T-helper 1 cell treated with Interleukin-12 subunit alpha and Interleukin-12 subunit beta and Interleukin-4 antibody, amounts not matched to agents 30 μg/mL and 1 μg/mL, for 36 hours (primary cell): ENCODE measurements at regions not wholly inside any gene's neighbourhood (a gene's known extent, or its start where the extent isn't known, plus 50 kb on each side); places are given as distances from the start of the nearest gene placed in this dataset.
"Not testable (repeated sequence)": the region's sequence is repeated elsewhere in the genome, so short reads cannot be mapped to it uniquely, and the experiment has no call there.

Source experiments
- H3K27ac Mint-ChIP-seq: one replicate; pipeline ENCODE4 v1.8.0; 2021; ENCODE audit warnings: mild to moderate bottlenecking, mixed read lengths
- H3K27me3 Mint-ChIP-seq: one replicate; pipeline ENCODE4 v1.8.0; 2021; ENCODE audit warnings: low read depth, mixed read lengths
- H3K36me3 Mint-ChIP-seq: one replicate; pipeline ENCODE4 v1.8.0; 2021; ENCODE audit warnings: low read depth, mixed read lengths
- H3K4me1 Mint-ChIP-seq: one replicate; pipeline ENCODE4 v1.8.0; 2021; ENCODE audit warnings: low read depth, mixed read lengths
- H3K4me3 Mint-ChIP-seq: one replicate; pipeline ENCODE4 v1.8.0; 2021; ENCODE audit warnings: mild to moderate bottlenecking, moderate library complexity, mixed read lengths
- H3K9me3 Mint-ChIP-seq: one replicate; pipeline ENCODE4 v1.8.0; 2021; ENCODE audit warnings: mixed read lengths

DNA sequence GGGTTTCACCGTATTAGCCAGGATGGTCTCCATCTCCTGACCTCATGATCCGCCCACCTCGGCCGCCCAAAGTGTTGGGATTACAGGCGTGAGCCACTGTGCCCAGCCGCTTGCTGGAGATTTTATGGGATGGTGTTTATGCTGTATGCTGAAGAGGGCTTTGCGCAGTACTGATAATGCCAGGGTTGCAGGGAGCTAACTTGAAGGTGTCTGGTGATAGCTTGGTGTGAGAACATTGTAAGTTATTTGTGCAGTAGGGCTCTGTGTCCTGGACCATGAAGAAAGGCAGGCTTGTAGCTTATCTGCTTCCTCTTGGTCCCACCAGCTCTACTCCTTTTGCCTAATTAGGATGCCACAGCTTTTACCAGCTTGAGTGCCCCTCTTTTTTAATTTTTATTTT lies 157.0 kb upstream of the DTNBP1 start:
- Mint-ChIP-seq H3K4me1 (no peaks in the 10 kb centered on the region), H3K36me3 (no peaks in the 10 kb centered on the region), H3K27ac (no peak overlapping the region), H3K9me3 (no peaks in the 10 kb centered on the region), H3K4me3 (no peak overlapping the region), H3K27me3 (peaks cover 5% of the 10 kb centered on the region)

DNA sequence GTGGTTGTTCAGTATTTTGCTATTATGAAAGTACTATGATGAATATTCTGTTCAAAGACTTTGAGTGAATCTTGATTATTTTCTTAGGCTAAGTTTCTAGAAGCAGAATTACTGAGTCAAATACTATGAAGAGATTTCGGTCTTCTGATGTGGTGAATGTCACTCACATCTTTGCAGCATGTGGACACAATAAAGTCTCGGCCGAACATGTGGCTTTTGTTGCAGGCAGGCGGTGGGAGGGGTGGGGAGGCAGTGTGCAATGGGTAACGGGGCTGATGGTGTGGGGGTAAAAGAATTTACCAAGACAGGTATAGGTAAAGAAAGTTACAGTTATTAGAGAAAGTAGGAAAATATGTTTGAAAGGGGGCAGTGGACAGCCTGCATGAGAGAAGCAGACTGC lies 156.4 kb upstream of the DTNBP1 start:
- Mint-ChIP-seq H3K27ac (no peak overlapping the region), H3K36me3 (no peaks in the 10 kb centered on the region), H3K4me1 (no peaks in the 10 kb centered on the region), H3K9me3 (no peaks in the 10 kb centered on the region), H3K4me3 (no peak overlapping the region), H3K27me3 (peaks cover 5% of the 10 kb centered on the region)

DNA sequence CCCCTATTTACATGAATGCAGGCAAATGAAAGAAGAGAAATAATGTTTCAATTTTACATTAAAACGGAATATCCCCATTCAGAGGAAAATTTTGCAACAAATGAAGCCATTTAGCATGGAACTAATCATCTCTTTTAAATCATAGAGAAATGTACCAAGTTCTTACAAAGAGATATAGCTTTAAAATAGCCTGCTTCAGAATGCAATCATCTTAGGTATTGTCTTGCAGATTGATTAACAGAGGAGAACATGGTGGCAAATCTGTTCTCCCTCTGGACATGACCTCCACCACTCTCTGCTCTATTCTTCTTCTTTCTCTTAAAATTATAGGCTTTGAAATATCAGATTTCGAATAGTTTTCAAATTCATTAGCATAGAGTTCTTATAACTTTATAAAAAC lies 155.7 kb upstream of the DTNBP1 start:
- Mint-ChIP-seq H3K36me3 (no peaks in the 10 kb centered on the region), H3K27me3 (peaks cover 5% of the 10 kb centered on the region), H3K27ac (no peak overlapping the region), H3K4me3 (no peak overlapping the region), H3K4me1 (no peaks in the 10 kb centered on the region), H3K9me3 (no peaks in the 10 kb centered on the region)

DNA sequence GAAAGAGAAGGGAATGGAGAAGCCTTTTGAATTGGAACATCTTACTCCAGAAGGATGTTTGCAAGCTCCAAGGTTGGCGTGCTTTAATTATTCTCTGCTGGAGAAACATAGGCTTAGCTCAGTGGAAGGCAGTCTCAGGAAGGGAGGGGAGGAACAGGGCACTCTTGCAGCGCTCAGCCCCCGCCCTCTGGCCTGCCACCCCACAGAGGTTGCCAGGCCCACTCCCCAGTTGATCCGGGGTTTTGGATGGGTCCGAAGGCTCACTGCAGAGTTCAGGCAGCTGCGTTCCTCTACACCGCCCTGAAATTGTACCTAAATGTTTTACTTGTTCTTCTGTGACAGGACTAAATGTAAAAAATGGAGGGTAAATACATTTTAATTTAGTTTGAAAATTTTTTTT lies 155.2 kb upstream of the DTNBP1 start:
- H3K36me3 Mint-ChIP-seq = no peaks in the 10 kb centered on the region
- no peak overlapping the region for H3K4me3 Mint-ChIP-seq
- H3K4me1 Mint-ChIP-seq = no peaks in the 10 kb centered on the region
- no peaks in the 10 kb centered on the region for H3K9me3 Mint-ChIP-seq
- H3K27ac Mint-ChIP-seq = no peak overlapping the region
- peaks cover 5% of the 10 kb centered on the region for H3K27me3 Mint-ChIP-seq

DNA sequence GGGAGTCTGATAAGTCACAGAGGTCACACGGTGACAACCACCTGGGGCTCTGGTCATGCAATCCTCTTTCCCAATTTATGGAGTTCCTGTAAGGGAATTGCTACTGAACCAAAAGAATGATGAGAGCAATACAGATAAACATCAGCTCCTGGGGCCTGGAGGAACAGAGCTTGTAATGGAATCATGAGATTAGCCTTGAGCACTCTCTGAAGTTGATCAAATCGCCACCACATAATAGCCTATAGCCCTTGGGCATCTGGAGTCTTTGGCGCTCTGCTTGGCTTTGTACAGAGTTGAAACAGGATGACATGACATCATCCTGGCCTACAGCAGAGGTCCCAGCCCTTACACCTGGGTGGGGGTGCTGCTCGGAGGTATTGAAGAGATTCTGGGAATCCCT lies 154.3 kb upstream of the DTNBP1 start:
- Mint-ChIP-seq H3K9me3 (no peaks in the 10 kb centered on the region), H3K27ac (no peak overlapping the region), H3K27me3 (peaks cover 8% of the 10 kb centered on the region), H3K4me1 (no peaks in the 10 kb centered on the region), H3K4me3 (no peak overlapping the region), H3K36me3 (no peaks in the 10 kb centered on the region)

DNA sequence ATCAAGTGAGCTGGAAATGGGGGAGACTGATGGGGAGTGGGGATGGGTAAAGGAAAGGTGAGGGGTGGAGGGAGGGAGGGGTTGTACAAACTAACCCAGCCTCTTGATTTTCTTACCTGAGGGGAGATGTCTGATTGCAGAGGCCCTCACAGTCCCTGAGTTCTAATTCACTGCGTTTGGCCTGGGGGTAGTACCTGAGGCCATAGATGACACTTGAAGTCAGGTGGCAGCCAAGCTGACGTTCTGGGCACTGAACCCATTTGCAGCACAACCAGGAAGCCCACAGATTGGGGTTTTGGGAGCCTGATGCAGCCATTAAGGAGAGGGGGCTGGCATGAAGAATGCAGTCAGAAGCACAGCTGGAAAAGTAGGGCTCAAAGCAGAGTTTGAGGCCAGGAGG lies 153.8 kb upstream of the DTNBP1 start:
- H3K27ac Mint-ChIP-seq = no peak overlapping the region
- H3K9me3 Mint-ChIP-seq = no peaks in the 10 kb centered on the region
- no peak overlapping the region for H3K4me3 Mint-ChIP-seq
- no peaks in the 10 kb centered on the region for H3K36me3 Mint-ChIP-seq
- peaks cover 9% of the 10 kb centered on the region for H3K27me3 Mint-ChIP-seq
- no peaks in the 10 kb centered on the region for H3K4me1 Mint-ChIP-seq

DNA sequence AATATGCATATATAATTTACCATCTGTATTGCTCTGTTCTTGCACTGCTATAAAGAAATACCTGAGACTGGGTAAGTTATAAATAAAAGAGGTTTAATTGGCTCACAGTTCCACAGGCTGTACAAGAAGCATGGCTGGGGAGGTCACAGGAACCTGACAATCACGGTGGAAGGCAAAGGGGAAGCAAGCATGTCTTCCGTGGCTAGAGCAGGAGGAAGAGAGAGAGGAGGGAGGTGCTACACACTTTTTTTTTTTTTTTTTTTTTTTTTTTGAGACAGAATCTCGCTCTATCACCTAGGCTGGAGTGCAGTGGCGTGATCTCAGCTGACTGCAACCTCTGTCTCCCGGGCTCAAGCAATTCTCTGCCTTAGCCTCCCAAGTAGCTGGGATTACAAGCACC lies 150.9 kb upstream of the DTNBP1 start:
- not testable (repeated sequence) for H3K36me3 Mint-ChIP-seq, H3K9me3 Mint-ChIP-seq, H3K4me1 Mint-ChIP-seq, H3K27ac Mint-ChIP-seq, H3K27me3 Mint-ChIP-seq, H3K4me3 Mint-ChIP-seq

DNA sequence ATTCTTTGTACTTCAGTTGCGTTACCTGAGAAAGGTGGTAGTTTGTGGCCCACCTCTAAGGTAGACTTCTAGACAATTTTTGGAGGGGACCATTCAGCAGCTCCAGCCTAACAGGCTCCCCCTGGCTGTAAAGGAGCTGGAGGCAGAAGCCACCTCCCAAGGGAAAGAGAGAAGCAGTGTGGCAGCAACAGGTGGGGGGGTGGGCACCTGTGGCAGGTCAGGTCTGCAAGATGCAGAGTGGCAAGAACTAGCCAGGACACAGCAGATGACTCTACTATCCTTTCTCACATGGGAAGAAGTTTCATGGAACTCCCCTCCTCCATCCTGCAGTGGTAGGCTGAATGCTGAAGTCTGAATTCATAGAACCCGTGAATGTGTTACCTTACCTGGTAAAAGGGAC lies 148.3 kb upstream of the DTNBP1 start:
- Mint-ChIP-seq H3K27ac (no peak overlapping the region), H3K27me3 (peaks cover 6% of the 10 kb centered on the region), H3K4me3 (no peak overlapping the region), H3K36me3 (no peaks in the 10 kb centered on the region), H3K4me1 (no peaks in the 10 kb centered on the region), H3K9me3 (no peaks in the 10 kb centered on the region)

DNA sequence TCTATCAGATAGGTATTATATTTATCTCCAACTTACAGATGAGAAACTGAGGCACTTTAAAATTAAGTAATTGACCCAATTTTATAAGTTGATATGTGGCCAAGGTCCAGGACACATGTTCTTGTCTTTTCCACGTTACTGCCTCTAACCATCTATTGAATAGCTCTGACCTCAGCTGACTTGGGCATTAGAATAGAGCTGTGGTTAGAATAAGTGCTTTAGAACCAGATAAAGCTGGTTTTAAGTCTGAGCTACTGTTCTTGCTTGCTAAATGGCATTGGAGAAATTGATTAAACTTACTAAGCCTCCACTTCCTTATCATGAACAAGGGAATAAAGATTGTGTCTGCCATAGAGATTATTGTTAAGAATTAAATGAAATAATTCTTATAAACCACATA lies 147.8 kb upstream of the DTNBP1 start:
- H3K27ac Mint-ChIP-seq = no peak overlapping the region
- H3K9me3 Mint-ChIP-seq = no peaks in the 10 kb centered on the region
- no peaks in the 10 kb centered on the region for H3K36me3 Mint-ChIP-seq
- no peaks in the 10 kb centered on the region for H3K4me1 Mint-ChIP-seq
- H3K27me3 Mint-ChIP-seq = peaks cover 6% of the 10 kb centered on the region
- H3K4me3 Mint-ChIP-seq = no peak overlapping the region

DNA sequence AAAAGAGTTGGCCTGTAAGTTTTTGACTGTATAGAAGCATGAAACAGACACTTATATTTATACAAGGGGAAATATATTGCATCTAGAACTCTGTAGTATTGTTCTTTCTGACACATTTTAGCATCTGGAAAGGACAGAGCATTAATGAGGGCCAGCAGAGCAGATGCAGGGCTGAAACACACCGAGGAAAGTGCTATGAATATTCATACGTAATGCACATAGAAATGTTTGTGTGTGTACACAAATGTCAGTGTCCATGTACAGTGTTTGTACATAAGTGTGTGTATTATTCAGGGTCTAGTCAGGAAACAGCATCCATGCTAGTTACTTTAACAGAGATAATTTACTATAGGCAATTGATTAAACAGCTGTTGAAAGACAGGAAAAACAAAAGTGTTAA lies 146.5 kb upstream of the DTNBP1 start:
- no peak overlapping the region for H3K4me3 Mint-ChIP-seq
- no peaks in the 10 kb centered on the region for H3K4me1 Mint-ChIP-seq
- no peaks in the 10 kb centered on the region for H3K9me3 Mint-ChIP-seq
- peaks cover 6% of the 10 kb centered on the region for H3K27me3 Mint-ChIP-seq
- no peak overlapping the region for H3K27ac Mint-ChIP-seq
- no peaks in the 10 kb centered on the region for H3K36me3 Mint-ChIP-seq

DNA sequence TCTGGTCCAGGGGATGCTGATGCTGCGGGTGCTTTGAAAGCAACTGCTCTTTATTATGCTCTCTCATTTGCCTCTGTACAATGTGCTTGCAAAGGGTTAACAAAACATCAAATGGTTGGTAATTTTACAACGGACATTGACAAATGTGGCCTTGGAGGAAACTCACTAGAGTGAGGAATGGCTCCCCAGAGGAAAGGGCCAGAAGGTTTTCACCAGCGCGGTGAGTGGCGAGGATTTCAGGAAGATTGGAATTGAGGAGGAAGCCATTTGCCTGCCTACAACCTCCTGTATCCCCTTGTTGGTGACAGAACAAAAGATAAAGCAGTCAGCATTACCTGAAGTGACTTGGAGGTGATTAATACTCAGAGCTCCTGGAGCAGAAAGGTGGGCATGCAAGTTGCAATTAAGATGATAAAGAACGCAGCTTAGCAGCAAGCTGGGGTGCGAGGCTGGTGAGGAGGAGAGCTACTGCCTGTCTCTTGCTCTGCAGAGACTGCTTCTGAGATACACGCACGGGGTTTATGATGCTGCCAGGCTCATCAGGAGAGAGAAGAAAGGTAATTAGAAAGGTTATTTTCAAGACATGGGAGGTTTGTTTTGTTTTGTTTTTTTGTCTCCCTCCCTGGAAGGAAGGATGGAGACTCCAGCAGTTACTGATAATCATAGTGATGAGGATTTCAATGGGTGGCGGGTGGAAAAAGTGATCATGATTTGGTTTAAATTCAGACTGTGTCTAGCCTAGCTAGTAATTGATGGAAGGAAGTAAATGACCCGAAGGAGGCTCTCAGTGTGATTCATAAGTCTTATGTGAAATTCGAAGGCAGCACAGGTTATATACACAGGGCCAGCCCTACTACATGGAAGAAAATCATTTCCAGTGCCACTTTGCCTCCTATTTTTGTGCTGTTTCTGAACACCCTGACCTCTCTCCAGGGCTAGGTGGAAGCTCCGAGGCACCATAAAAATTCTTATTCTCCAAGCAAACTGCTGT lies 141.6 kb upstream of the DTNBP1 start:
- Mint-ChIP-seq H3K4me3 (no peak overlapping the region), H3K27me3 (peaks cover 3% of the 10 kb centered on the region), H3K36me3 (no peaks in the 10 kb centered on the region), H3K27ac (no peak overlapping the region), H3K4me1 (no peaks in the 10 kb centered on the region), H3K9me3 (no peaks in the 10 kb centered on the region)

DNA sequence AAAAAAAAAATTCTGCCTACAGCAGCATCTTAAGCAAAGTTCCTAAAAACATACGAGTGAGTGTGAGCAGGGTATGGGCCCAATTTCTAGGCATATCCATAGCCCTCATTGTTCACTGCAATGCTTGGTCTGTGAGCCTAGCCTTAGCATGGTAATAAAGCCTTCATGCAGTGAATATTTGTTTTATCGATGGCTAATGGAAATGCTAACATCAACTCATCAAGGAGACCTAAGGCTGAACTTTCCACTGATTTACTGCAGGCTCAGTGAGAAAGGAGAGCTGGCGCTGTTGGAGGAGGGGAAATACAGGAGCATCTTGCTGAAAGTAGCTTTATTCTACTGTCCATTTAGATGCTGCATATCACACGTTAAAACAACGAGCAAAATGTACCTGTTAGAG lies 139.6 kb upstream of the DTNBP1 start:
- Mint-ChIP-seq H3K36me3 (no peaks in the 10 kb centered on the region), H3K4me1 (no peaks in the 10 kb centered on the region), H3K27me3 (no peaks in the 10 kb centered on the region), H3K9me3 (peaks cover 14% of the 10 kb centered on the region), H3K27ac (no peak overlapping the region), H3K4me3 (no peak overlapping the region)

DNA sequence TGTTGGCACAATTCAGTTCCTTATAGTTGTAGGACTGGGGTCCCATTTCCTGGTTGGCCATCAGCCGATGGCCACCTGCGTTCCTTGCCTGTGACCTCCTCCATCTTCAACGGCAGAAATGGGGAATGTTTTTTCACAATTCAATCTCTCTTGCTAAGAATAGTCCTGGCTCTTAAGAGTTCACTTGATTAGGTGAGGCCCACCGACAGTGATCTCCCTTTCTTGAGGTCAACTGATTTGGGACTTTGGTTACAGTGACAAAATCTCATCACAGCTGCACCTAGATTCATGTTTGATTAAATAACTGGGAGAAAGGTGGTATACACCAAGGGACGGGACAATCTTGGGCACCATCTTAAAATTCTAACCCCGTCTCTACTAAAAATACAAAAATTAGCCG lies 139.1 kb upstream of the DTNBP1 start:
- H3K4me3 Mint-ChIP-seq = no peak overlapping the region
- no peak overlapping the region for H3K27ac Mint-ChIP-seq
- peaks cover 17% of the 10 kb centered on the region for H3K9me3 Mint-ChIP-seq
- no peaks in the 10 kb centered on the region for H3K27me3 Mint-ChIP-seq
- peaks cover 4% of the 10 kb centered on the region for H3K36me3 Mint-ChIP-seq
- H3K4me1 Mint-ChIP-seq = no peaks in the 10 kb centered on the region

DNA sequence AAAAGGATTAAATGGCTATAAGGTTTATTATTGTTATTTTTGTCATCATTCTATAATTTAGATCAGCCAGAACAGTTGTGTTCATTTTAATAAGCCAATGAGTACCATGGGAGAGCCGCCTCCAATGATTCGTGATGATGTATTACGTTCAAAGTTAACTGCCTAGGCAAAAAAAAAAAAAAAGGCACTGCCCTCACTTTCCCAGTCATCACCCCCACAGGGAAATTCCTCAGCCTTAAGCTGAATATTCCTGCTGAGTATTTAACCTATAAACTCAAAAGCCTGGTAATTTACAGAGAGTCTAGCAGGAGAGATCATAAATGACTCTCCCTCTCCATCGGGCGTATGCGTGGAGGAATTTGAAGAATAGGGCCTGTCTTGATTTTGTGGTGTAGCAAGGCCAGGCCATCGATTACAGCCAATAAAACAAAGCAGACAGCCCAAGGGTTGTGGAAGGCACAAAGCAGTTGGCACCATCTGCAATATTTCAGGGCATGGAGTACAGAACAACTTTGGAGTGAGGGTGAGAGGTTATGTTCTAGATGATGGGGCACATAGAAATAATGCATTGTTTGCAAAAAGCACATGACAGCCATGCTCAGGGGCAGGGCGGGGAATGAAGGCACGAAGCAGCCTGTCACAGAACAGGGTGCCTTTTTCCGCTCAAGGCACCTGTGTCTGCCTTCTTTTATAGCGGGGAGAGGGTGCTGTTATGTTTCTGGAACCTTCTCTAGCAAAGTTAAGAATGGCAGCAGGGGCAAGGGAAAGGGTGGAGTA lies 138.2 kb upstream of the DTNBP1 start:
- no peaks in the 10 kb centered on the region for H3K4me1 Mint-ChIP-seq
- H3K27me3 Mint-ChIP-seq = no peaks in the 10 kb centered on the region
- no peak overlapping the region for H3K4me3 Mint-ChIP-seq
- H3K36me3 Mint-ChIP-seq = peaks cover 4% of the 10 kb centered on the region
- H3K9me3 Mint-ChIP-seq = peaks cover 18% of the 10 kb centered on the region
- H3K27ac Mint-ChIP-seq = no peak overlapping the region
